ENCODE measurements at regions not wholly inside any gene's neighbourhood (a gene's known extent, or its start where the extent isn't known, plus 50 kb on each side); places are given as distances from the start of the nearest gene placed in this dataset.

- TF ChIP-seq EZH2phosphoT487 (IDR thresholded peaks at IDR 0.05; ENCODE audit: borderline replicate concordance, low read depth, low read length) (no peak), CTCF (conservative IDR thresholded peaks at IDR 0.05; ENCODE audit: low read length) (no peak)
- Histone ChIP-seq H3K79me2 (ENCODE audit: insufficient read depth, low read depth, low read length) (no peaks in the 10 kb centered on the region), H3K36me3 (ENCODE audit: insufficient read depth, low read length) (no peaks in the 10 kb centered on the region), H3K4me1 (ENCODE audit: insufficient read depth, low read length, poor library complexity, severe bottlenecking) (no peaks in the 10 kb centered on the region), H3K4me3 (ENCODE audit: low read depth, low read length, poor library complexity, severe bottlenecking) (no peak overlapping the region), H3K4me2 (ENCODE audit: low read length) (no peak overlapping the region), H4K20me1 (ENCODE audit: insufficient read depth, low read length) (no peaks in the 10 kb centered on the region), H3K9me2 (ENCODE audit: insufficient read depth, low read length) (no peaks in the 10 kb centered on the region), H3K27ac (ENCODE audit: low read depth, low read length, poor library complexity, severe bottlenecking) (no peak overlapping the region), H2AFZ (ENCODE audit: low read length) (no peak overlapping the region), H3K9me3 (ENCODE audit: low read length) (no peaks in the 10 kb centered on the region)
- intact Hi-C loops (cut with micrococcal nuclease; ENCODE audit: unreplicated experiment) = no loop called here
- ChIA-PET POLR2A (interaction anchor here (1.0 kb wide), 1 partner anchor 85 kb away, joined by 3 read pairs; no protein-coding TSS in a partner anchor), CTCF (ENCODE audit: unreplicated experiment) (no interaction called here)
- no TSS peak for BruUV-seq (replicated peaks)
- no peak for DNase-seq (ENCODE audit: low spot score)
These were observed 348.8 kb upstream of the GULP1 start for GRCh38 chr2:187942876-187943275.

GRCh38 chr2:187943772-187944369 is 347.8 kb upstream of the GULP1 start:
- POLR2A ChIA-PET = interaction anchor here (0.6 to 1.0 kb wide), 2 partner anchors 84 to 162 kb away, joined by 3 to 4 read pairs; no protein-coding TSS in a partner anchor
- CTCF ChIA-PET (ENCODE audit: unreplicated experiment) = no interaction called here
- TF ChIP-seq CTCF (conservative IDR thresholded peaks at IDR 0.05; ENCODE audit: low read length) (no peak), EZH2phosphoT487 (IDR thresholded peaks at IDR 0.05; ENCODE audit: borderline replicate concordance, low read depth, low read length) (no peak)

GRCh38 chr2:187949859-187950258 is 341.8 kb upstream of the GULP1 start:
- CTCF ChIA-PET (ENCODE audit: unreplicated experiment) = no interaction called here
- intact Hi-C loops (cut with micrococcal nuclease; ENCODE audit: unreplicated experiment) = no loop called here

More at GRCh38 chr2:187943772-187944369, 347.8 kb upstream of the GULP1 start:
- Histone ChIP-seq H4K20me1 (ENCODE audit: insufficient read depth, low read length) (no peaks in the 10 kb centered on the region), H3K4me3 (ENCODE audit: low read depth, low read length, poor library complexity, severe bottlenecking) (no peak overlapping the region), H3K9me2 (ENCODE audit: insufficient read depth, low read length) (no peaks in the 10 kb centered on the region), H3K4me1 (ENCODE audit: insufficient read depth, low read length, poor library complexity, severe bottlenecking) (no peaks in the 10 kb centered on the region), H3K79me2 (ENCODE audit: insufficient read depth, low read depth, low read length) (no peaks in the 10 kb centered on the region), H3K36me3 (ENCODE audit: insufficient read depth, low read length) (no peaks in the 10 kb centered on the region), H3K27ac (ENCODE audit: low read depth, low read length, poor library complexity, severe bottlenecking) (no peak overlapping the region), H2AFZ (ENCODE audit: low read length) (no peak overlapping the region), H3K4me2 (ENCODE audit: low read length) (no peak overlapping the region), H3K9me3 (ENCODE audit: low read length) (no peaks in the 10 kb centered on the region)
- BruUV-seq (replicated peaks) = no TSS peak
- intact Hi-C loops (cut with micrococcal nuclease; ENCODE audit: unreplicated experiment) = no loop called here
- DNase-seq (ENCODE audit: low spot score) = no peak

More at GRCh38 chr2:187949859-187950258, 341.8 kb upstream of the GULP1 start:
- BruUV-seq (replicated peaks) = no TSS peak
- H3K9me2 ChIP-seq (ENCODE audit: insufficient read depth, low read length) = no peaks in the 10 kb centered on the region
- H3K36me3 ChIP-seq (ENCODE audit: insufficient read depth, low read length) = no peaks in the 10 kb centered on the region
- H3K27ac ChIP-seq (ENCODE audit: low read depth, low read length, poor library complexity, severe bottlenecking) = no peak overlapping the region
- POLR2A ChIA-PET = no interaction called here
- DNase-seq (ENCODE audit: low spot score) = no peak
- H3K4me1 ChIP-seq (ENCODE audit: insufficient read depth, low read length, poor library complexity, severe bottlenecking) = no peaks in the 10 kb centered on the region
- no peak overlapping the region for H3K4me2 ChIP-seq (ENCODE audit: low read length)
- H2AFZ ChIP-seq (ENCODE audit: low read length) = no peak overlapping the region
- TF ChIP-seq CTCF (conservative IDR thresholded peaks at IDR 0.05; ENCODE audit: low read length) (no peak), EZH2phosphoT487 (IDR thresholded peaks at IDR 0.05; ENCODE audit: borderline replicate concordance, low read depth, low read length) (no peak)
- no peaks in the 10 kb centered on the region for H3K9me3 ChIP-seq (ENCODE audit: low read length)
- H3K79me2 ChIP-seq (ENCODE audit: insufficient read depth, low read depth, low read length) = no peaks in the 10 kb centered on the region
- no peak overlapping the region for H3K4me3 ChIP-seq (ENCODE audit: low read depth, low read length, poor library complexity, severe bottlenecking)
- H4K20me1 ChIP-seq (ENCODE audit: insufficient read depth, low read length) = no peaks in the 10 kb centered on the region

All from OCI-LY7 (cell line).